ENCODE measurements at regions not wholly inside any gene's neighbourhood (a gene's known extent, or its start where the extent isn't known, plus 50 kb on each side); places are given as distances from the start of the nearest gene placed in this dataset.

- DNase-seq (ENCODE audit: low spot score in 2 of 2): no peak
- H3K27me3 ChIP-seq: no peaks in the 10 kb centered on the region
- H3K36me3 ChIP-seq: no peaks in the 10 kb centered on the region
- H3K27ac ChIP-seq: no peak overlapping the region
- intact Hi-C loops (cut with DNase I; ENCODE audit: low total_unique reads): no loop called here
- H3K4me1 ChIP-seq: no peaks in the 10 kb centered on the region
- peaks cover 50 to 82% of the 10 kb centered on the region in 2 donors for H3K9me3 ChIP-seq
- TF ChIP-seq CTCF (IDR thresholded peaks at IDR 0.05) (no peak), POLR2A (IDR thresholded peaks at IDR 0.05) (no peak), POLR2AphosphoS5 (IDR thresholded peaks at IDR 0.05) (no peak)
- H3K4me3 ChIP-seq: no peak overlapping the region
Measured at GRCh38 chr7:56493704-56494450, 377.7 kb upstream of the NUPR2 start.

- Histone ChIP-seq H3K27ac (no peak overlapping the region), H3K4me1 (no peaks in the 10 kb centered on the region), H3K4me3 (no peak overlapping the region), H3K36me3 (no peaks in the 10 kb centered on the region), H3K9me3 (peaks cover 55 to 87% of the 10 kb centered on the region in 2 donors), H3K27me3 (no peaks in the 10 kb centered on the region)
- intact Hi-C loops (cut with DNase I; ENCODE audit: low total_unique reads): no loop called here
- DNase-seq (ENCODE audit: low spot score in 2 of 2): no peak
- TF ChIP-seq POLR2AphosphoS5 (IDR thresholded peaks at IDR 0.05) (no peak), POLR2A (IDR thresholded peaks at IDR 0.05) (no peak), CTCF (IDR thresholded peaks at IDR 0.05) (no peak)
Measured at GRCh38 chr7:56493196-56493595, 377.0 kb upstream of the NUPR2 start.

- H3K27ac ChIP-seq: no peak overlapping the region
- H3K4me3 ChIP-seq: no peak overlapping the region
- peaks cover 55 to 90% of the 10 kb centered on the region in 2 donors for H3K9me3 ChIP-seq
- H3K4me1 ChIP-seq: no peaks in the 10 kb centered on the region
- intact Hi-C loops (cut with DNase I; ENCODE audit: low total_unique reads): no loop called here
- no peak for DNase-seq (ENCODE audit: low spot score in 2 of 2)
- TF ChIP-seq POLR2AphosphoS5 (IDR thresholded peaks at IDR 0.05): no peak
- TF ChIP-seq POLR2A (IDR thresholded peaks at IDR 0.05): no peak
- no peak for TF ChIP-seq CTCF (IDR thresholded peaks at IDR 0.05)
- no peaks in the 10 kb centered on the region for H3K36me3 ChIP-seq
- no peaks in the 10 kb centered on the region for H3K27me3 ChIP-seq
Measured at GRCh38 chr7:56491636-56492425, 375.6 kb upstream of the NUPR2 start.

GRCh38 chr7:56483861-56484550, 367.8 kb upstream of the NUPR2 start:
- intact Hi-C loops (cut with DNase I; ENCODE audit: low total_unique reads): no loop called here
- Histone ChIP-seq H3K27me3 (no peaks in the 10 kb centered on the region), H3K4me1 (no peaks in the 10 kb centered on the region), H3K9me3 (peaks cover 56 to 88% of the 10 kb centered on the region in 2 donors), H3K36me3 (no peaks in the 10 kb centered on the region), H3K27ac (no peak overlapping the region), H3K4me3 (no peak overlapping the region)
- TF ChIP-seq CTCF (IDR thresholded peaks at IDR 0.05) (no peak), POLR2A (IDR thresholded peaks at IDR 0.05) (no peak), POLR2AphosphoS5 (IDR thresholded peaks at IDR 0.05) (no peak)
- no peak for DNase-seq (ENCODE audit: low spot score in 2 of 2)
